ENCODE measurements at regions not wholly inside any gene's neighbourhood (a gene's known extent, or its start where the extent isn't known, plus 50 kb on each side); places are given as distances from the start of the nearest gene placed in this dataset.
"Not testable (repeated sequence)": the region's sequence is repeated elsewhere in the genome, so short reads cannot be mapped to it uniquely, and the experiment has no call there.

DNA sequence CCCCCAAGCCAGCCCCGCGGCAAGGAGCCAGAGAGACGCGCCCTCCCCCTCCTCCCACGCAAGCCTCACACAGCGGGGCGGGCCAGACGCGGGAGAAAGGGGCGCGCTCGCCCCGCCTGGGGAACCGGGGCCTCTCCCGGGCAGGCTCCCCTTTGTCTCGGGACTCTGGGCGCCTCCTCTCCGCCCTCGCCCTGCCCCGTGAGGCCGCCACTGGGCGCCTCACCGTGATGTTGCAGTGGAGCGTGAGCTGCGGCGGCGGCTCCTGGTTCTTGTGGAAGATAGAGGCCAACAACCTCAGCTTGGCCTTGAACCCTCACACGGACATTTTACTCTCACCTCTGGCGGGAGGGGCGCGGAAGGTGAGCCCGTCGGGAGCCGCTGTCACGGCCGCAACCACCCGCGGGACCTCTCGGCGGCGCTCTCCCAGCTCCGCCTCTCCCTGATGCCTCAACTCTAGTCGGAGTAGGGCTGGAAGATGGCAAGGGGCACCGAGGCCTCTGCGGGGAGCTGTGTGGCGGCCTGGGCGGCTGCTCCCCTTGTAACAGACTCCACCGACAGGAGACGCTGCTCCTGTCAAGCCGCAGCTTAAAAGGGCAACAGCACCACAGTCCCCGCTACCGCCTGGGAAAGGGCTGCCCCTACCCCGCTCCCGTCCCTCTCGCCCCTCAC lies 179.2 kb upstream of the ZSCAN2 start:
- not testable (repeated sequence) for H3K4me1 ChIP-seq (ENCODE audit: control insufficient read depth, insufficient read depth, low read length, poor library complexity, severe bottlenecking); H3K9me3 ChIP-seq (ENCODE audit: control insufficient read depth, low read length); H3K27ac ChIP-seq (ENCODE audit: low read depth, low read length, severe bottlenecking); H3K36me3 ChIP-seq (ENCODE audit: control insufficient read depth, insufficient read depth, low read length)
- WGBS, 2 experiments (ENCODE audit: insufficient coverage in 2 of 2) = no CpG with 5 or more reads among the region's 55 CpGs
- peak overlapping the region; percentile 31 for H3K4me3 ChIP-seq (ENCODE audit: extremely low read depth, insufficient read depth, low read length, poor library complexity, severe bottlenecking)

DNA sequence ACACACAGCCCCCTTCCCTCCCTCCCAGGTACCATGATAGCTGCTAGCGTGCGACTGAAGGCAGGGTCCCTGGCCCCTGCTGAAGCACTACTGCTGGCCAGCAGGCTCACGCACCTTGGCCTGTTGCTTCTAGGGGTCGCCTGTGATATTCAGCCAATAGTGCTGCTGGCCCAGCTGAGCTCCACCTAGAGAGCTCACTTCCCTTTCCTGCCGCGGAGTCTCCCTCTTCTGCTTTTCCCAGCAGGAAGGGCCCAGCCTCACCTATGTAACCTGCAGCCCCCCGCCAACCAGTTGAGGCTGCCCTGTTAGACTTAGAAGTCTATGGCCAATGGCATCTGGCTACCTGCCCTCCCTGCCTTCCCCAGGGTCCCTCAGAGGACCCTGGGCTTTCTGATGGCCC lies 175.5 kb upstream of the ZSCAN2 start:
- 87 to 100% methylated on average over 1 to 2 of the region's 7 CpGs for WGBS, 2 experiments (ENCODE audit: insufficient coverage in 2 of 2)
- not testable (repeated sequence) for H3K4me1 ChIP-seq (ENCODE audit: control insufficient read depth, insufficient read depth, low read length, poor library complexity, severe bottlenecking); H3K36me3 ChIP-seq (ENCODE audit: control insufficient read depth, insufficient read depth, low read length); H3K27ac ChIP-seq (ENCODE audit: low read depth, low read length, severe bottlenecking); H3K9me3 ChIP-seq (ENCODE audit: control insufficient read depth, low read length); H3K4me3 ChIP-seq (ENCODE audit: extremely low read depth, insufficient read depth, low read length, poor library complexity, severe bottlenecking)

DNA sequence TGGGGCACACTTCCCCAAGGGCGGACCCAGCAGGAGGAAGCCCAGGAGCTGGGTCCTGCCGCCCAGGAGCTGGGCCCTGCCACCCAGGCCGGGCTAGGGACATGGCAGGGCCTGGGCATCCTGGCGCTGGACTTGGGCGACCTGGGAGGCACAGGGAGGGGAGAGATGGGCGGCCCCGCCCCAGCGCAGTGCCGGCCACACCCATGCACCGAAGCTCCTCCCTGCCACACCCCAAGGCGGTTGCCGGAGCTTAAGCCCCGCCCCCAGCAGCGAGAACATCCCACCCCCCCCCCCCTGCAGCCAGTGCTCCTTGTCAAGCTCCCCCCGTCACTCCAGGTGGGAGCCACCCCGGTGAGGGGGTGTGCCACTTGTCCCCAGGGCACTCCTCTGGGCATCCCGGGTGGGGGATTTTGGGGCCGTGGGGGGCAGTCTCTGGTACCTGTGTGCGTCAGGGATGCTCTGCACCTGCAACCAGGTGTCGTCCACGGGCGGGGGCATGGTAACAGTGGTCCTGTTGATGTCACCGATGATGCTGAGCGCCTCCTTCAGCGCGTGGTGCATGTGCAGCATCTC lies 127.4 kb upstream of the ZSCAN2 start:
- not testable (repeated sequence) for H3K36me3 ChIP-seq (ENCODE audit: control insufficient read depth, insufficient read depth, low read length); H3K9me3 ChIP-seq (ENCODE audit: control insufficient read depth, low read length); H3K4me3 ChIP-seq (ENCODE audit: extremely low read depth, insufficient read depth, low read length, poor library complexity, severe bottlenecking); H3K4me1 ChIP-seq (ENCODE audit: control insufficient read depth, insufficient read depth, low read length, poor library complexity, severe bottlenecking); H3K27ac ChIP-seq (ENCODE audit: low read depth, low read length, severe bottlenecking)
- WGBS, 2 experiments (ENCODE audit: insufficient coverage in 2 of 2) = no CpG with 5 or more reads among the region's 26 CpGs

DNA sequence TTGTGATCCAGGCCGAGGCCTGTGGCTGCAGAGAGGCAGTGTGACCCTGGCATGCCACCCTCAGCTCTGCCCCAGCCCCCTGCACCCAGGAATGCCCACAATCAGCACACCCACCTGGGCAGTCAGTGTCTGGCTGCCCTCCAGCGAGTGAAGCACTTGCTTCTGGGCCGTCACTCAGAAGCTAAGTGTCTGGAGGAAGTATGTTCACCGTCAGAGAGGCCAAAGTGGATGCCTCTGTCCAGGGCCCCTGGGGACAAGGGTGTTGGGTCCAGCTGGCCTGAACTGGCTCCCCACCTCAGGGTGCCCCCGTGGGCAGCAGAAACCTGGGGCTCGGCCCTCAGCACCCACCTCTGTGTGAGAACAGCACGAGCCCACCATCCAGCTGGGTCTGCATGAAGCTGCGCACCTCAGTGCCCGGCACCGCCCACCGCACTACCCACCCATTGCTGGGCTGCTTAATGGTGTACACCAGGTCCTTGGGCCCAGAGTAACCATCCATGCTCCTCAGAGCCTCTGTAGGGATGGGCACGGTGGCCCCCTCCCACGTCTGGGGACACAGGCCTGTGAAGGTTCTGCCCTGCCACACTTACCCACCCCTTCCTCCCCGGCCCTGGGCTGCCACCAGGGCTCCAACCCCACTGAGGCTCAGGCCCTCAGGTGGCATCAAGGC lies 124.3 kb upstream of the ZSCAN2 start:
- H3K36me3 ChIP-seq (ENCODE audit: control insufficient read depth, insufficient read depth, low read length); H3K9me3 ChIP-seq (ENCODE audit: control insufficient read depth, low read length); H3K4me1 ChIP-seq (ENCODE audit: control insufficient read depth, insufficient read depth, low read length, poor library complexity, severe bottlenecking); H3K27ac ChIP-seq (ENCODE audit: low read depth, low read length, severe bottlenecking); H3K4me3 ChIP-seq (ENCODE audit: extremely low read depth, insufficient read depth, low read length, poor library complexity, severe bottlenecking): not testable (repeated sequence)
- WGBS, 2 experiments (ENCODE audit: insufficient coverage in 2 of 2) = no CpG with 5 or more reads among the region's 14 CpGs

DNA sequence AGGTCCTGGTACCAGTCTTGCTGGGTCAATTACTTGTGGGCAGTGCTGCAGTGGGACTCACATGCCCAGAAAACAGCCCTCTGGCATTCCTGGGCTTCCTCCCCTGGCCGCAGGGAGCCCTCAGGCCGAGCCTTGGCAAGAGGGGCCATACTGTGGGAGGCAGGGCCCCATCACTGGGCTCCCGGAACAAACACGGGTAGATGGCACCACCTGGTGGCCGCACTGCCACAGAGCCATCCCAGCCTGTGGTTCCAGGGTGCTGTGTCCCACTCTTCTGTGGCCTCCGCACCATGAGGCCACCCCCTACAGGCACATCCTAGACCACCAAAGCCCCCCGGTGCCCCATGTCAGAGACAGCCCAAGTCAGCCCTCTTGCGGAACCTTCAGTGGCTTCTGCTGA lies 123.3 kb upstream of the ZSCAN2 start:
- WGBS, 2 experiments (ENCODE audit: insufficient coverage in 2 of 2) = no CpG with 5 or more reads among the region's 8 CpGs
- not testable (repeated sequence) for H3K27ac ChIP-seq (ENCODE audit: low read depth, low read length, severe bottlenecking); H3K36me3 ChIP-seq (ENCODE audit: control insufficient read depth, insufficient read depth, low read length); H3K4me3 ChIP-seq (ENCODE audit: extremely low read depth, insufficient read depth, low read length, poor library complexity, severe bottlenecking); H3K4me1 ChIP-seq (ENCODE audit: control insufficient read depth, insufficient read depth, low read length, poor library complexity, severe bottlenecking); H3K9me3 ChIP-seq (ENCODE audit: control insufficient read depth, low read length)

DNA sequence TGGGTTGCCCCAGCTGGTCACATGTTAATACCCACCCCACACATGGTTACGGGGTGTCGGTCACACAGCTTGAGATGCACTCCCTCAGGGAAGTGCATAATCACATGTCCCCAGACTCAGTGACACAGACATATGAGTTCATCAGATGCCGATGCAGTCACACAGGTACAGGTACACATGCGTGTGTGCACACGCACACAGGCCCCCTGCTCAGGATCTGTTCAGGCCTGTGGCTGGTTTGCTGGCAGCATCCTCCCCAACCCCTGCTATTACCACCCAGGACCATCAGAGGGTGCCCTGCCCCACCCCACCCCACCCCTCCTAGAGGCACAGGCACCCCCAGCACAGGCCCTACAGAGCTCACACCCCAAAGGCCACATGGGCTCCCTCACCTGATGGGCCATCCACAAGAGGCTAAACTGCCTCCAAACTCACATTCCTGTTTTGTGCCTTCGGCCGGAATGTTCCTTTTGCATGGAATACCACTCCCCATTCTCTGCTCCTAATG lies 120.6 kb upstream of the ZSCAN2 start:
- not testable (repeated sequence) for H3K9me3 ChIP-seq (ENCODE audit: control insufficient read depth, low read length); H3K4me3 ChIP-seq (ENCODE audit: extremely low read depth, insufficient read depth, low read length, poor library complexity, severe bottlenecking); H3K4me1 ChIP-seq (ENCODE audit: control insufficient read depth, insufficient read depth, low read length, poor library complexity, severe bottlenecking); H3K36me3 ChIP-seq (ENCODE audit: control insufficient read depth, insufficient read depth, low read length); H3K27ac ChIP-seq (ENCODE audit: low read depth, low read length, severe bottlenecking)
- WGBS, 2 experiments (ENCODE audit: insufficient coverage in 2 of 2) = no CpG with 5 or more reads among the region's 7 CpGs

DNA sequence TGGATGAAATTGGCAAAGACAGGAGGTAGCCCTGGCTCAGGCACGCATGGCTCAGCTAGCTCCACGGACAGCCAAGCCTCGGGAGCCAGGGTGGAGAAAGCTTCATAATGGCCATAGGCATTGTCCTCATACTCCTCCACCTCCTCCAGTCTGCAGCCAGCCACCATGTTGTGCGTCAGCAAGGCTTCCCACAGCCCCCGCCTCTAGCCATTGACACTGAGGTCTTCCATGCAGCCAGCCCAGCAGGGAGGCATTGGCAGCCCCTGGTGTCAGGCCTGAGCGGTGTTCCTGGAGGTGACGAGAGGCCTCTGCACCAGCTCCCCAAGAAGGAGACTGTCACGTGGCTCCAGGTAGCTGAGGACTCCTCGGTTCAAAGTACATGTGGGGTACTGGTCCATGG lies 117.0 kb upstream of the ZSCAN2 start:
- 90% methylated on average over 2 of the region's 9 CpGs; no CpG with 5 or more reads in 1 of the 2 experiments for WGBS, 2 experiments (ENCODE audit: insufficient coverage in 2 of 2)
- not testable (repeated sequence) for H3K4me1 ChIP-seq (ENCODE audit: control insufficient read depth, insufficient read depth, low read length, poor library complexity, severe bottlenecking); H3K4me3 ChIP-seq (ENCODE audit: extremely low read depth, insufficient read depth, low read length, poor library complexity, severe bottlenecking); H3K27ac ChIP-seq (ENCODE audit: low read depth, low read length, severe bottlenecking); H3K9me3 ChIP-seq (ENCODE audit: control insufficient read depth, low read length); H3K36me3 ChIP-seq (ENCODE audit: control insufficient read depth, insufficient read depth, low read length)

DNA sequence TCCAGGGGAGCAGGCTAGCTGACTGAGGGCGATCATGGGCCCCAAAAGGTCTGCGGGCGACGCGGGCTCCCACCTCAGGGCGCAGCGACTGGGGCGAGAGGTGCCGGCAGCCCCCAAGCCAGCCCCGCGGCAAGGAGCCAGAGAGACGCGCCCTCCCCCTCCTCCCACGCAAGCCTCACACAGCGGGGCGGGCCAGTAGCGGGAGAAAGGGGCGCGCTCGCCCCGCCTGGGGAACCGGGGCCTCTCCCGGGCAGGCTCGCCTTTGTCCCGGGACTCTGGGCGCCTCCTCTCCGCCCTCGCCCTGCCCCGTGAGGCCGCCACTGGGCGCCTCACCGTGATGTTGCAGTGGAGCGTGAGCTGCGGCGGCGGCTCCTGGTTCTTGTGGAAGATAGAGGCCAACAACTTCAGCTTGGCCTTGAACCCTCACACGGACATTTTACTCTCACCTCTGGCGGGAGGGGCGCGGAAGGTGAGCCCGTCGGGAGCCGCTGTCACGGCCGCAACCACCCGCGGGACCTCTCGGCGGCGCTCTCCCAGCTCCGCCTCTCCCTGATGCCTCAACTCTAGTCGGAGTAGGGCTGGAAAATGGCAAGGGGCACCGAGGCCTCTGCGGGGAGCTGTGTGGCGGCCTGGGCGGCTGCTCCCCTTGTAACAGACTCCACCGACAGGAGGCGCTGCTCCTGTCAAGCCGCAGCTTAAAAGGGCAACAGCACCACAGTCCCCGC lies 100.5 kb upstream of the ZSCAN2 start:
- H3K9me3 ChIP-seq (ENCODE audit: control insufficient read depth, low read length); H3K27ac ChIP-seq (ENCODE audit: low read depth, low read length, severe bottlenecking); H3K4me1 ChIP-seq (ENCODE audit: control insufficient read depth, insufficient read depth, low read length, poor library complexity, severe bottlenecking); H3K36me3 ChIP-seq (ENCODE audit: control insufficient read depth, insufficient read depth, low read length): not testable (repeated sequence)
- peak overlapping the region; percentile 21 for H3K4me3 ChIP-seq (ENCODE audit: extremely low read depth, insufficient read depth, low read length, poor library complexity, severe bottlenecking)
- no CpG with 5 or more reads among the region's 60 CpGs for WGBS, 2 experiments (ENCODE audit: insufficient coverage in 2 of 2)

DNA sequence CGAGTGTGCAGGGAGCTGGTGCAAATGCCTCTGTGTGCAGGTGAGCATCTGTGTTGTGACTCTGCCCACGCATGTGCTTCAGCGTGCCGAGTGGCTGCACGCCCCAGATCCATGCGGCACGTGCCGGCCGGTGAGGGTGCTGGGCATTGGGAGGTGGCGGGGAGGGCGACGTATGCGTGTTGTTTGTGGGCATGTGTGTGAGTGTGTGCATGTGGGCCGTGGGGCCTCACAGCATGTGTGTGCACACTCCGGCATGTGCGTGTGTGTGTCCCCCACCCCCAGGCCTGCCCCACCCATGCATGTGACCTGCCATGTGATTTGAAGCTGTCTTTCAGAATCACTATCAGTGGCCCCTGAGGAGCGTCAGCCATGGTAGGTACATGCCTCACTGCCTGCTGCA lies 97.7 kb upstream of the ZSCAN2 start:
- not testable (repeated sequence) for H3K4me3 ChIP-seq (ENCODE audit: extremely low read depth, insufficient read depth, low read length, poor library complexity, severe bottlenecking); H3K4me1 ChIP-seq (ENCODE audit: control insufficient read depth, insufficient read depth, low read length, poor library complexity, severe bottlenecking); H3K36me3 ChIP-seq (ENCODE audit: control insufficient read depth, insufficient read depth, low read length); H3K9me3 ChIP-seq (ENCODE audit: control insufficient read depth, low read length); H3K27ac ChIP-seq (ENCODE audit: low read depth, low read length, severe bottlenecking)
- WGBS, 2 experiments (ENCODE audit: insufficient coverage in 2 of 2) = no CpG with 5 or more reads among the region's 17 CpGs

DNA sequence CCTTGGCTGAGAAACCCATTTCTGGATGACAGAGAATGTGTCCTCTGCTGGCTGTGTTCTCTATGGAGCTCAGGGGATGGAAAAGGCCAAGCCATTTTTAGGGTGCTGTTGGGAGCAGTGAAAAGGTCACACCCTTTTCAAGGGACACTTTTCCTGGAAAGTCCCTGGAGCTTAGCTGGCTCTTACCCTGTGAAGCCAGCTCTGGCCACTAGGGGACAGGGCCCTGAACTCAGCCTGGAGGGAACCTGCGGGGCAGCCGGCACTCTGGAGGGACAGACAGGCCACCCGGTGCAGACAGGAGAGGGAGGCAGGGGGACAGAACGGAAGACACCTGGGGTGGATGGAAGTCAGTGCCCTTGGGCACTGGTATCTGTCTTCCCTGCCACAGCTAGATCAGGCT lies 95.3 kb upstream of the ZSCAN2 start:
- WGBS, 2 experiments (ENCODE audit: insufficient coverage in 2 of 2) = no CpG with 5 or more reads among the region's 4 CpGs
- H3K27ac ChIP-seq (ENCODE audit: low read depth, low read length, severe bottlenecking); H3K9me3 ChIP-seq (ENCODE audit: control insufficient read depth, low read length); H3K4me3 ChIP-seq (ENCODE audit: extremely low read depth, insufficient read depth, low read length, poor library complexity, severe bottlenecking); H3K36me3 ChIP-seq (ENCODE audit: control insufficient read depth, insufficient read depth, low read length); H3K4me1 ChIP-seq (ENCODE audit: control insufficient read depth, insufficient read depth, low read length, poor library complexity, severe bottlenecking): not testable (repeated sequence)

DNA sequence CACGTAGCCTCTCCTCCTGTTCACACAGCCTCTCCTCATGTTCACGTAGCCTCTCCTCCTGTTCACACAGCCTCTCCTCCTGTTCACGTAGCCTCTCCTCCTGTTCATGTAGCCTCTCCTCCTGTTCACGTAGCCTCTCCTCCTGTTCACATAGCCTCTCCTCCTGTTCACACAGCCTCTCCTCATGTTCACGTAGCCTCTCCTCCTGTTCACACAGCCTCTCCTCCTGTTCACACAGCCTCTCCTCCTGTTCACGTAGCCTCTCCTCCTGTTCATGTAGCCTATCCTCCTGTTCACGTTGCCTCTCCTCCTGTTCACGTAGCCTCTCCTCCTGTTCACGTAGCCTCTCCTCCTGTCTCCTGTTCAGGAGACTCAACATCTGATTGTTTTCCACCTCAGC lies 88.5 kb upstream of the ZSCAN2 start:
- H3K27ac ChIP-seq (ENCODE audit: low read depth, low read length, severe bottlenecking); H3K4me1 ChIP-seq (ENCODE audit: control insufficient read depth, insufficient read depth, low read length, poor library complexity, severe bottlenecking); H3K4me3 ChIP-seq (ENCODE audit: extremely low read depth, insufficient read depth, low read length, poor library complexity, severe bottlenecking); H3K36me3 ChIP-seq (ENCODE audit: control insufficient read depth, insufficient read depth, low read length); H3K9me3 ChIP-seq (ENCODE audit: control insufficient read depth, low read length): not testable (repeated sequence)
- WGBS, 2 experiments (ENCODE audit: insufficient coverage in 2 of 2) = no CpG with 5 or more reads among the region's 9 CpGs
